Prostate gland (tissue), 2 donors: ENCODE measurements at regions not wholly inside any gene's neighbourhood (a gene's known extent, or its start where the extent isn't known, plus 50 kb on each side); places are given as distances from the start of the nearest gene placed in this dataset.

Experiments used
- DNase-seq: peaks from one replicate; pipeline ENCODE4 v3.0.0-alpha.2; 2019; ENCODE audit warnings: low spot score
- H3K27ac ChIP-seq, 2 donors: fragments of 200-600 bp; sonication (generic); 2 replicates each; pipeline ENCODE4 v1.5.1; 2017 to 2019
- H3K27me3 ChIP-seq: fragments of 200-600 bp; sonication (generic); replicated peaks from 2 replicates; pipeline ENCODE4 v1.5.1; 2019; ENCODE audit not compliant: insufficient read depth
- H3K36me3 ChIP-seq, 2 donors: fragments of 200-600 bp; sonication (generic); 1 replicate in 1 of 2; 2 replicates in 1 of 2; pipeline versions ENCODE4 v1.5.1 to v1.8.1; 2017 to 2019
- H3K4me1 ChIP-seq: fragments of 200-600 bp; sonication (generic); replicated peaks from 2 replicates; pipeline ENCODE4 v1.5.1; 2019
- H3K4me3 ChIP-seq, 2 donors: fragments of 200-600 bp; sonication (generic); 2 replicates each; pipeline ENCODE4 v1.5.1; 2017 to 2019
- H3K9me3 ChIP-seq: fragments of 200-600 bp; sonication (generic); 2 replicates; pipeline ENCODE4 v1.5.1; 2017
- CTCF ChIP-seq, 4 experiments: fragments of 200-600 bp in 2 of 4; fragments of 450-650 bp in 2 of 4; sonication (generic) in 2 of 4; IDR thresholded peaks; 1 replicate in 3 of 4; 2 replicates in 1 of 4; pipeline ENCODE4 v1.5.1; 2016 to 2019; ENCODE audit warnings: antibody characterized with exemption in 4 of 4, mild to moderate bottlenecking in 2 of 4, moderate library complexity in 2 of 4
- POLR2A ChIP-seq: fragments of 450-650 bp; IDR thresholded peaks from one replicate; pipeline ENCODE4 v1.6.1; 2016; ENCODE audit warnings: antibody characterized with exemption, mild to moderate bottlenecking
- POLR2AphosphoS5 ChIP-seq: sonication (generic); formaldehyde crosslinking; IDR thresholded peaks from one replicate; pipeline ENCODE4 v1.6.1; 2017; ENCODE audit warnings: antibody characterized with exemption
- WGBS: methylation state at CpG from one replicate; pipeline ENCODE4 v1.1.5; 2018; 5-methylcytosine and 5-hydroxymethylcytosine counted together
- intact Hi-C: fragments of 100-400 bp; cut with DNase I; formaldehyde crosslinking; loops from one replicate; pipeline ENCODE4 v1.14.2; 2022

DNA sequence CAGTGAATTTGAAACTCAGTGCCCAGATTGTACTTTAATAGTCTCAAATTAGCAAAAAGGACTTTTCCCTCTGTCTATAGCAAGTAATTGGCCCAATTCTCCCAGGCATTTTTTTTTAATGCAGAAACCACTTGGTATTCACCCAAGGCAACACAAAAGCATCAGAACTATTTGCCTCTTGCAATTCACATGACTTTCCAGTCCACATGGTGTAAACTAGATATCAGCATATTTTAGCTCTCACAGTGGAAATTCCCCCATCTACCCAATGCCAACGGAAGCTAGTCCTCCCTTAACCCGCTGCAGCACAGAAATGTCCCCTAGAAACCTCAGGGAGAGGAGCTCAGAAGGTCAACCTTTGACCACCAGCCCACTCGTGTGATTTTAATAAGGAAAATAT is 103.4 kb upstream of the CDYL start:
- Histone ChIP-seq H3K4me1 (no peaks in the 10 kb centered on the region), H3K36me3 (no peaks in the 10 kb centered on the region), H3K4me3 (no peak overlapping the region), H3K27ac (no peak overlapping the region), H3K27me3 (no peaks in the 10 kb centered on the region), H3K9me3 (no peaks in the 10 kb centered on the region)
- intact Hi-C loops: no loop called here
- DNase-seq: no peak
- WGBS: 92% methylated on average over 3 of the region's 3 CpGs
- no peak for TF ChIP-seq POLR2AphosphoS5
- TF ChIP-seq POLR2A: no peak
- TF ChIP-seq CTCF (IDR thresholded peaks at IDR 0.05): no peak

GRCh38 chr6:4671587-4672115 is 104.6 kb upstream of the CDYL start:
- Histone ChIP-seq H3K27ac (no peak overlapping the region), H3K4me1 (no peaks in the 10 kb centered on the region), H3K36me3 (no peaks in the 10 kb centered on the region), H3K9me3 (no peaks in the 10 kb centered on the region), H3K27me3 (no peaks in the 10 kb centered on the region), H3K4me3 (no peak overlapping the region)
- DNase-seq: no peak
- 92% methylated on average over 11 of the region's 13 CpGs for WGBS
- intact Hi-C loops: no loop called here
- TF ChIP-seq CTCF (IDR thresholded peaks at IDR 0.05) (no peak), POLR2A (no peak), POLR2AphosphoS5 (no peak)

DNA sequence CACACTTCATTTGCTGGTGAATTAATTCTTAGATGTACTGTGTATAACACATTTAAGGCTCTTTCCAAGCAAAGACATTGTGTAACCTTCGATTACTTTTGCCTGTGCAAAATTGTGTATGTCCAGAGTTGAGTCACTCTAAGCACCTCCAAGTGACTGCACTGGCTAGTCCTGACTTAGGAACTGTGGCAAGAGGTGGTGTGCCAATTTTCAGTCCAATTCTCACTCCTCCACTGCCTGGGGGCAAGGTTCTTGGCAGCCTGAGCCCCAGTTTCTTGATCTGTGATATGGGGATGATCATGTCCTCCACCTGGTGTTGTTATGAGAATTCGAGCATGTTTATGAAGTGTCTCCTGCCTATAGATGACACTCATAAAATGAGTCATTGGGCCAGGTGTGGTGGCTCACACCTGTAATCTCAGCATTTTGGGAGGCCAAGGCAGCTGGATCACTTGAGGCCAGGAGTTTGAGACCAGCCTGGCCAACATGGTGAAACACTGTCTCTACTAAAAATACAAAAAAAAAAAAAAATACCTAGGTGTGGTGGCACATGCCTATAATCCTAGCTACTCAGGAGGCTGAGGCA is 105.3 kb upstream of the CDYL start:
- no peak for DNase-seq
- H3K4me3 ChIP-seq: no peak overlapping the region
- H3K27me3 ChIP-seq: no peaks in the 10 kb centered on the region
- no peaks in the 10 kb centered on the region for H3K9me3 ChIP-seq
- no peaks in the 10 kb centered on the region for H3K4me1 ChIP-seq
- TF ChIP-seq CTCF (IDR thresholded peaks at IDR 0.05) (no peak), POLR2AphosphoS5 (no peak), POLR2A (no peak)
- intact Hi-C loops: no loop called here
- H3K36me3 ChIP-seq: no peaks in the 10 kb centered on the region
- WGBS: 85% methylated on average over 2 of the region's 2 CpGs
- H3K27ac ChIP-seq: no peak overlapping the region

DNA sequence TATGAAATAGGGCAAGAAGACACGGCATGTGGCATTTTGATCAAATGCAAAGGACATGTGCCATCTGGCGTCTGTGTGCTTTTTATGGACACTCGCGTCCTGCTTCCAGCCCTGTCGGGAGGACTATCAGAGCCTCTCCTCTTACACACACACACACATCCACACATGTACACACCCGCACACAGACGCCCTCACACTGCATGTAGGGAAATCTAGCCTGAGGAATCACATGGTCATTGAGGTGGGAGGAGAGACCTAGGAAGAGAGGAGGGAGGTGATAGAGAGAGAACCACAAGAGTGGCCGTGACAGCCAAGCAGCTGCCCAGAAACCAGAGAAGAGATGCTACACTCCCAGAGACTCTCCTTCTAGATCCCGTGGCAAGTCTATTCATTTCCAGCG is 105.9 kb upstream of the CDYL start:
- DNase-seq: no peak
- TF ChIP-seq CTCF (IDR thresholded peaks at IDR 0.05) (no peak), POLR2AphosphoS5 (no peak), POLR2A (no peak)
- WGBS: 75% methylated on average over 10 of the region's 10 CpGs

More for the DNA sequence above, 105.9 kb upstream of the CDYL start:
- no peaks in the 10 kb centered on the region for H3K36me3 ChIP-seq
- no peak overlapping the region for H3K27ac ChIP-seq
- H3K9me3 ChIP-seq: no peaks in the 10 kb centered on the region
- intact Hi-C loops: no loop called here
- H3K4me1 ChIP-seq: no peaks in the 10 kb centered on the region
- no peak overlapping the region for H3K4me3 ChIP-seq
- H3K27me3 ChIP-seq: no peaks in the 10 kb centered on the region
